GM12865 (cell line): ENCODE measurements at regions not wholly inside any gene's neighbourhood (a gene's known extent, or its start where the extent isn't known, plus 50 kb on each side); places are given as distances from the start of the nearest gene placed in this dataset.
A peak's percentile ranks its signal among the peaks of the same experiment; 100 is the strongest.
"Not testable (repeated sequence)": the region's sequence is repeated elsewhere in the genome, so short reads cannot be mapped to it uniquely, and the experiment has no call there.

ENCODE experiments used
- DNase-seq: peaks from one replicate; pipeline ENCODE4 v3.0.0; 2010; ENCODE audit warnings: low read depth
- H3K4me3 ChIP-seq: 2 replicates; pipeline ENCODE4 v1.5.1; 2011; ENCODE audit warnings: mild to moderate bottlenecking, low read depth, low read length, control low read depth
- TF ChIP-seq, protein P1 (sequence below): IDR thresholded peaks from 2 replicates; pipeline ENCODE4 v1.5.1; 2011; ENCODE audit warnings: low read length, control low read depth, low read depth, inconsistent platforms; ENCODE audit not compliant: insufficient read depth; ENCODE audit errors: missing control alignments

DNA sequence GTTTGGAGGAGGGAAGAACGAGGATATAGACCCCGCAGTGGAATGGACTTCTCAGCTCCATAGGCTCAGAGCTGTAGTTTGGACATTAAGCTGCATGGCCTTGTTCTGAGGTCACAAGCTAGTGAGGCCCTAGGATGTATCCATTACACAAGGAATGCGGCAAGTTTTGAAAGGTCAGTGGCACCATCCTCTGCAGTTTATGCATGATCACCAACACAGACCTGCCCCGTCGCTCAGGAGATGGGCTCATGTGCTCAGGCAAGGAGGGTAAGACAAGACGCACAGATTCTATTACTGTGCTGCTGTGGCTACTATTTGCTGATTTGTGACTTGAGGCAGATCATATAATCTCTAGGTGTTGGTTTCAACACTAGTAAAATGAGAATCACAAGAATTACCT, 110.9 kb downstream of the FAM161A start:
- H3K4me3 ChIP-seq, result no peak overlapping the region
- DNase-seq, result no peak
- TF ChIP-seq, protein P1, sequence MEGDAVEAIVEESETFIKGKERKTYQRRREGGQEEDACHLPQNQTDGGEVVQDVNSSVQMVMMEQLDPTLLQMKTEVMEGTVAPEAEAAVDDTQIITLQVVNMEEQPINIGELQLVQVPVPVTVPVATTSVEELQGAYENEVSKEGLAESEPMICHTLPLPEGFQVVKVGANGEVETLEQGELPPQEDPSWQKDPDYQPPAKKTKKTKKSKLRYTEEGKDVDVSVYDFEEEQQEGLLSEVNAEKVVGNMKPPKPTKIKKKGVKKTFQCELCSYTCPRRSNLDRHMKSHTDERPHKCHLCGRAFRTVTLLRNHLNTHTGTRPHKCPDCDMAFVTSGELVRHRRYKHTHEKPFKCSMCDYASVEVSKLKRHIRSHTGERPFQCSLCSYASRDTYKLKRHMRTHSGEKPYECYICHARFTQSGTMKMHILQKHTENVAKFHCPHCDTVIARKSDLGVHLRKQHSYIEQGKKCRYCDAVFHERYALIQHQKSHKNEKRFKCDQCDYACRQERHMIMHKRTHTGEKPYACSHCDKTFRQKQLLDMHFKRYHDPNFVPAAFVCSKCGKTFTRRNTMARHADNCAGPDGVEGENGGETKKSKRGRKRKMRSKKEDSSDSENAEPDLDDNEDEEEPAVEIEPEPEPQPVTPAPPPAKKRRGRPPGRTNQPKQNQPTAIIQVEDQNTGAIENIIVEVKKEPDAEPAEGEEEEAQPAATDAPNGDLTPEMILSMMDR, result no peak

DNA sequence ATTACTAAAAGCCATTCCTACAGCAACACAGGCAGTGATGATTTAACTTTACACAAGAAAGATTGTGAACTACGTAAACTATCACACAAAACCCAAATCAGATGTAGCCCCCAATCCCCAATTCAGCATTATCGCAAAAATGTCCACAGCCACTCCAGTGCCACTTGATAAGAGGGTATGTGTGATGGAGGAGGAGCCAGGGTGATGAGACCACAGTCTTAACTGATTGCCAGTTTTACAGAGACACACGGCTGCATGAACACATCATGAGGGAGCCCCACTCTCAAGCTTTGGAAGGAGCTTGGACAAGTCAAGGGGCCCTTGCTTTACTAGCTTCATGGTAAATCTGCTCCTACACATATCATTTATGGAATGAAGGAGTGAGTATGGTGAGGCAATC, 116.0 kb downstream of the FAM161A start:
- TF ChIP-seq, protein P1, result no peak
- no peak for DNase-seq
- no peak overlapping the region for H3K4me3 ChIP-seq

DNA sequence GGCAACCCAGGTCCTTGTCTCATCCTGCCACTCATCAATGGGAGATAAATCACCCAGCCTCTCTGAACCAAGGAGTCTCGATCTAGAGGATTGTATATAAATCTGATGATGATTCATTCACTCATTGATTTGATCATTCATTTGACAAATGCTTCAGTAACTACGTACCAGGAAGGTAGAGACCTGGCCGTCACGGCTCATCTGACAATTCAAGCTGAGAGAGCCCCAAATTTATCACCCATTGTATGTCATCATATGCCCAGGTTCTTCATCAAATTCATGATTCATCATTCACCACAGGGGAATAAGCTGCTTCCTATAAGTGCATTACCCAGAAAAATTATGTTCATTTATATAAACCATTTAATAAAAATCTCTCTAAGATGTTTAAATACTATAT, 116.9 kb downstream of the FAM161A start:
- DNase-seq, result no peak
- H3K4me3 ChIP-seq, result no peak overlapping the region
- TF ChIP-seq, protein P1, result no peak

DNA sequence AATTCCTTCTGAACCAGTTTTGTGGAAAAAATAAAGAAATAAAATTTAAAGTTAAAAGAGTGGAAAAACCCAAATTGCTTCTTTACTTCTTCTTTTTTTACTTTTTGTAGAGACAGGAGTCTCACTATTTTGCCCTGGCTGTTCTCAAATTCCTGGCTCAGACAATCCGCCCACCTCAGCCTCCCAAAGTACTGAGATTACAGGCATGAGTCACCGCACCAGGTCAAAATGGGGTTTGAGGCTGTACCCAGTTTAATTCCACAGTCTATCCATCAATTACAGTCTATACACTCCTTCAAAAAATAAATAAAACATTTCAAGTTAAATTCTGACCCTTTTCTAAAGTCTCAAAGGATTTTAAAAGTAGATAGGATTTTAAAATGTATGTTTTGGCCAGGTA, 120.3 kb downstream of the FAM161A start:
- TF ChIP-seq, protein P1, result no peak
- H3K4me3 ChIP-seq, result no peak overlapping the region
- DNase-seq, result no peak

DNA sequence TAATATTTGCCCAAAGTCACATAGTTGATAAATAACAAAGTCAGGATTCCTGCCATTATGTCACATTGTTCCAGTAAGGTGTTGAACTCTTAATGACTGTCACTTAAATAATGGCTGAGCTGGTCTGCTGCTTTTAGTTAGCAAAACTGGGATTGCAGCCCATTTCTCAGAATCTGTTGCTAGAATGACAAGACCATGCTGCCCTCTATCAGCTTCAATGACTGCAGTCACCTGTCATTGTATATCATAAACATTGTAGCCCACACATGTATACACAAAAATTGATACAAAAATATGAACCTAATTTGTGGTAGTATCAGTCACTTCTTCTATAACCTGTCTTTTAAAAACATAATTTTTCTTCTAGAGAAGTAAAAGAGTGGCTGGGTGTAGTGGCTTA, 121.1 kb downstream of the FAM161A start:
- TF ChIP-seq, protein P1, result no peak
- DNase-seq, result peak; percentile 17
- H3K4me3 ChIP-seq, result no peak overlapping the region

DNA sequence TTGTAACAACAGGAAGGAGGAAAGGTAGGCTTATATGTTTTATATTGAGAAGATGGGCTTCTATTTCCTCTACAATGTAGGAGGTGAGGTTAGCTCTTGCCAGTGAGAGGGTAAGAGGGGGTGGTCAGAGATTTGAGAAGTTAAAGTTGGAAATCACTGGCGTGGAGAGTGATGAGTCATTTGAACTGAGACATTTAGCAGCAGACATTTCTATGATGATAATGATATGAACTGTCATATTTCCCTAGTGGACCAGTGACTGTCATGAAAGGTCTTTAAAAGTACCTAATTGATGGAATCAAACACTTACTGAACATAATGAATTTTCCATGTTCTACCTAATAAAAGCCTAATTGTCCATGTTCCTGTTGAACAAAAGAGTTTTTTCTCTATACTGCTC, 126.1 kb downstream of the FAM161A start:
- no peak overlapping the region for H3K4me3 ChIP-seq
- TF ChIP-seq, protein P1, result no peak
- DNase-seq, result peak; percentile 26

DNA sequence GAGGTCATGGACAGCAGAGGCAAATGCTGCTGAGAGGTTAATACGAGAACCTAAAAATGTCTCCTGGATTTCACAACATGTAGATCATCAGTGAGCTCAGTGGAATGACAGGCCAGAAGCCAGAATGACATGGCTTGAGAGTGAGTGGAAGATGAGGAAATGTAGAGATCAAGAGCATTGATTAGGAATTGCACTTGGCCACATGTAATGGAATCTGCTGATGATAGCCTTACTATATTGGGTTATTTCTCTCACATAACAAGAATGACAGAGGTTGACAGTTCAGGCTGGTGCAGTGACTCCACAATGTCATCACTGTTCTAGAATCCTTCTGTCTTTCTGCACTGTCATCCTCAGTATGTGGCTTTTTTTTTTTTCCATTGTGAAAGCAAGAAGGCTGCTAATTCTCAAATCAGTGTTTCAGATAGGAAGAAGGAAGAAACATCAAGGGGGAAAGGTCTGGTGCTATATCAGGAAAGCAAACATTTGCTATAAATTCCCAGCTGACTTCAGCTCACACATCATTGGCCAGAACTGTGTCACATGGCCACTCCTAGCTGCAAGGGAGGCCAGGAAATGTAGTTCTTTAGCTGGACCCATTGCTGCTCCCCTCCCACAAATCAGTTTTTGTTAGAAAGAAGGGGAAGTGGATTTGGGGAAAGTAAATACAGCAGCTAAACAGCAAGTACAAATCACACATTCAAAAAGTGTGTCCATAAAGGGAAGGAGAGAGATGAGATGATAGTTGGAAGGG, 127.2 kb downstream of the FAM161A start:
- TF ChIP-seq, protein P1, result no peak
- no peak for DNase-seq

DNA sequence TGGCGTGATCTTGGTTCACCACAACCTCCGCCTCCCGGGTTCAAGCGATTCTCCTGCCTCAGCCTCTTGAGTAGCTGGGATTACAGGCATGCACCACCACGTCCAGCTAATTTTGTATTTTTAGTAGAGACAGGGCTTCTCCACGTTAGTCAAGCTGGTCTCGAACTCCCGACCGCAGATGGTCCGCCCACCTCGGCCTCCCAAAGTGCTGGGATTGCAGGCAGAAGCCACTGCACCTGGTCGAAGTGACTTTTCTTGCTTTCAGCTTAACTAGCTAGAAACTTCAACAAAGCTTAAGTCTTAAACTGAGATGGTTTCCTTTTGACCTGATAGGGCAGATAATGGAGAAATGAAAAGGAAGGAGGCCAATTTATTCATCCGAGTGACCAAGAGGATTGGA, 130.5 kb downstream of the FAM161A start:
- not testable (repeated sequence) for DNase-seq, H3K4me3 ChIP-seq

More for the DNA sequence above, 127.2 kb downstream of the FAM161A start:
- no peak overlapping the region for H3K4me3 ChIP-seq
